Subcutaneous abdominal adipose tissue (tissue), 5 donors: ENCODE measurements at regions not wholly inside any gene's neighbourhood (a gene's known extent, or its start where the extent isn't known, plus 50 kb on each side); places are given as distances from the start of the nearest gene placed in this dataset.

Experiments
- H3K27ac ChIP-seq: one replicate; pipeline ENCODE4 v1.7.0; 2013; ENCODE audit warnings: low read depth, mild to moderate bottlenecking, inconsistent platforms, low read length, moderate library complexity
- H3K27me3 ChIP-seq, 5 donors: one replicate each; pipeline ENCODE4 v1.7.0; 2013; ENCODE audit warnings: low read length in 5 of 5, inconsistent platforms in 1 of 5; ENCODE audit not compliant: control insufficient read depth in 5 of 5, insufficient read depth in 4 of 5
- H3K36me3 ChIP-seq, 5 donors: one replicate each; pipeline ENCODE4 v1.7.0; 2013; ENCODE audit warnings: low read length in 5 of 5; ENCODE audit not compliant: control insufficient read depth in 5 of 5, insufficient read depth in 5 of 5
- H3K4me1 ChIP-seq, 5 donors: one replicate each; pipeline ENCODE4 v1.7.0; 2013; ENCODE audit warnings: low read length in 5 of 5, mild to moderate bottlenecking in 3 of 5, moderate library complexity in 1 of 5; ENCODE audit not compliant: control insufficient read depth in 5 of 5, insufficient read depth in 5 of 5
- H3K4me3 ChIP-seq, 5 donors: one replicate each; pipeline ENCODE4 v1.7.0; 2013; ENCODE audit warnings: low read length in 5 of 5, low read depth in 1 of 5
- H3K9ac ChIP-seq, 5 donors: one replicate each; pipeline ENCODE4 v1.7.0; 2013; ENCODE audit warnings: low read length in 5 of 5, mild to moderate bottlenecking in 4 of 5, moderate library complexity in 3 of 5
- H3K9me3 ChIP-seq, 5 donors: one replicate each; pipeline ENCODE4 v1.7.0; 2013; ENCODE audit warnings: low read length in 5 of 5; ENCODE audit not compliant: control insufficient read depth in 5 of 5
- donor health status: healthy.
- donor health status: healthy.
- donor health status: healthy.
- donor health status: healthy.
- donor health status: healthy.

DNA sequence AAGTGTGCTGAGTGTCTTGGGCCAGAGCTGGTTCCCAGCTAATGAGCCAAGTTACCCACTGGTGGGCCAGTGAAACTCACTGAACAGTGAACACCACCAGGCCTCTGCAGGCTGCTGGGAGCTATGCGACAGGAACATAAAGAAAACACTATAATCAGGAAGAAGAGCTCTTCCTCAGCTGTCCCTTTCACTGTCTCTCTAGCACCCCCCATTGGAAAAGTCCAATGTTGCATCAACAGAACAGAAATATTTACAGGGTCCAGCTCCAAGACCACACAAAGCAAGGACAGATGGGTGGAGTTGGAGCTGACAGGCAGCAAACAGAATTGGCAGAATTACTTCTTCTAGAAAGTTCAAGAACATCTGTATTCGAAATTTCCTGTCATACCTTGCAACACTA, 903.6 kb upstream of the TMEM132C start:
- Histone ChIP-seq H3K9ac (no peak overlapping the region), H3K36me3 (no peaks in the 10 kb centered on the region), H3K27ac (no peak overlapping the region), H3K27me3 (no peaks in the 10 kb centered on the region), H3K4me1 (no peaks in the 10 kb centered on the region), H3K9me3 (peaks cover 0 to 2% (median 0%) of the 10 kb centered on the region in 5 donors), H3K4me3 (no peak overlapping the region)

DNA sequence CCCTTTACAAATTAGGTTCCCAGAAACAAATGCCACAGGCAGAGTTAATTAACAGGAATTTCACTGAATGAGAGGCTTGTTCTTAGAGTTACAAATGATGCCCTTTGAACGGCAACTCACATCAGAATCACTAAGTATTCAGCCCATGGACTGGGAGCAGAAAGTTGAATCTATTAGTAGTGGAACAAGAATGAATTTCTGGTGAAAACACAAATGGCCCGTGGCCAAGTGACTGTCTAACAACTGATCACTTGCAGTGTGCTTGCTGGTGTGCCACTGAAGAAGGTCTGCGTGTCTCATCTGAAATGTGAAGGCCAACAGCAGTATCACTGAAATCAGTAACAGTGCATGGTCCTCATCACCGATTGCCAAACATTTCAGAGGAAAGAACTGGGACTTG, 893.4 kb upstream of the TMEM132C start:
- no peaks in the 10 kb centered on the region for H3K4me1 ChIP-seq
- H3K27me3 ChIP-seq: no peaks in the 10 kb centered on the region

DNA sequence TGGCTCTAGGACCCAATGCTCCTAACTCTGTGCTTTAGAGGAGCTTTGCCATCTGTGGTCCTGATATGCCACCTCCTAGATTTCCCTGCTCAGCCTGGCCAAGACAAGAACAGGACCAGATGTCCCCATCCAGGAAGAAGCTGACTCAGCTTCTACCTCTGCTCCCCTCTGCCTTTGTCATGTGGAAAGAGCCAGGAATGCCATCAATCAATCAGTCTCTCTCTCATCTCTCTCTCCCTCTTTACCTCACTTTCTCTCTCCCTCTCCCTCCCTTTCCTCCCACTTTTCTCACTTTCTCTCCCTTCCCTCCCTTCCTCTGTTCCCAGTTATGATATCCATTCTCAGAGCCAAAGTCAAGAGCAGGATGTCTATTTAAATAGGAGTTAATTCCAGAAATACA, 892.5 kb upstream of the TMEM132C start:
- Histone ChIP-seq H3K27ac (no peak overlapping the region), H3K4me1 (no peaks in the 10 kb centered on the region), H3K9ac (no peak overlapping the region), H3K4me3 (no peak overlapping the region), H3K9me3 (no peaks in the 10 kb centered on the region), H3K36me3 (no peaks in the 10 kb centered on the region), H3K27me3 (no peaks in the 10 kb centered on the region)

More for the DNA sequence above, 893.4 kb upstream of the TMEM132C start:
- Histone ChIP-seq H3K4me3 (no peak overlapping the region), H3K9ac (no peak overlapping the region), H3K36me3 (no peaks in the 10 kb centered on the region), H3K9me3 (peaks cover 0 to 4% (median 0%) of the 10 kb centered on the region in 5 donors), H3K27ac (no peak overlapping the region)

DNA sequence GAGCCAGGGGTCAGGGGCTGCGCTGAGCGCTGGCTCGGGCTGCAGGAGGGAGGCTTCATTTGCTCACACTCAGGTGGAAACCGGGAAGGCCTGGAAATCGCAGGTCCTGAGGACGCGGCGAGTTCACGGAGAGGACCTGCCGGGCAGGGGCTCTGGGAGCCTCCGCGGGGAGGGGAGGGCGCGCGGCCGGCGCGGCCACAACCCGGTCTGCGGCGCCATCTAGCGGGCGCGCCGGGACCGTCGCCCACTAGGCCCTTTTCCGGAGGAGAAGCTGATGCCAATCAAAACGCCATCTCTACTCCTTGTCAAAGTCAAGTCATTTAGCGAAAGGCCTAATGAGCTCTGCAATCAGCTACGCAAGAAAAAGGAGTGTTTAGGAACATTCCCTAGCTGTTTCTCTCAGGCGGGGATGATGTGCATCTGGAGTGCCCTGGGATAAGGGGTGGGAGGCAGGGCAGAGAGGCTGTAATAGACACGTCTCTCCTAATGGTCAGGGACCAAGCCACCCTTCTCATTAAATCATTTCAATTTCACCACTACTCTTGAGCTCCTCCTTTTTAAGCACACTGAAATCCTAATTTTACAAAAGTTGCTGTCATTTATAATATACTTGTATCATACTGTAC, 885.8 kb upstream of the TMEM132C start:
- H3K4me3 ChIP-seq: peak overlapping the region in 2 of 5 donors; percentile 26 to 33
- no peaks in the 10 kb centered on the region for H3K9me3 ChIP-seq
- peaks cover 0 to 2% (median 0%) of the 10 kb centered on the region in 5 donors for H3K27me3 ChIP-seq
- peaks cover 0 to 6% (median 4%) of the 10 kb centered on the region in 5 donors for H3K4me1 ChIP-seq
- H3K36me3 ChIP-seq: no peaks in the 10 kb centered on the region
- no peak overlapping the region for H3K9ac ChIP-seq
- no peak overlapping the region for H3K27ac ChIP-seq

DNA sequence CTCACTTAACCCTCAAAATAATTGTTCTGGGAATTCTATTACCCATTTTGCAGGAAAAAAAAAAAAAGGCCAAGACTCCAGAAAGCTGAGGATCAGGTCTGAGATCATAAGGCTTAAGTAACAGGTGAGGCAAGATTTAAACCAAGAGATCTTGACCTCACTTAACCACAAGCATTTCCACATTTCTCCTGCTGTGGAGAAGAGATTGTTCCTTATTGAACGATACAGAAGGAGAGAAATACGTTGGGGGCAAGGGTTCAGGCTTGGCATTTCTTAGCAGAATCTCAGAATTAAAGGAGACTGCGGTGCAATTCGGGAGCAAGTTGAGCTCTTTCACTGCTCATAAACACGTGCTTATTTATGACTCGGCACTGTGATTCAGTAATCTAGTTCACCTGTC, 885.3 kb upstream of the TMEM132C start:
- Histone ChIP-seq H3K4me3 (no peak overlapping the region), H3K9ac (no peak overlapping the region), H3K27me3 (peaks cover 0 to 2% (median 0%) of the 10 kb centered on the region in 5 donors), H3K27ac (no peak overlapping the region), H3K4me1 (peaks cover 0 to 6% (median 4%) of the 10 kb centered on the region in 5 donors), H3K9me3 (no peaks in the 10 kb centered on the region), H3K36me3 (no peaks in the 10 kb centered on the region)

DNA sequence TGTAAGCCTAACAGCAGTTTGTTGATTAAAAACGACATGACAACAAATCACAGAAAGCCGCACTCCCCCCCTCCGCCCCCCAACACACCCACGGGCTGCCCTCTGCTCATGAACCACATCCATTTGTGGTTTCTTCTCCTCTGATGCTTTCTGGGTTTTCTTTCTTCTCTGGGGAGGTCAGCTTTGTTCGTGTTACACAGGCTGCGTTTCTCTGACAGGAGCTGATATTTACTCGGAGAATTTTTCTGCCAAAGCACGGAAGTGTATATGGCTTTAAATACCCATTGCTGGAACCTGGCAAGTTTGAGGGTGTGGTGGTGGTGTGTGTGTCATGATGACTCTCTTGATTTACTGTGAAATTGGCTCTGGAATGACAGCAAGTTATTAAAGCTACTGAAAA, 883.7 kb upstream of the TMEM132C start:
- Histone ChIP-seq H3K9ac (no peak overlapping the region), H3K27ac (no peak overlapping the region)

DNA sequence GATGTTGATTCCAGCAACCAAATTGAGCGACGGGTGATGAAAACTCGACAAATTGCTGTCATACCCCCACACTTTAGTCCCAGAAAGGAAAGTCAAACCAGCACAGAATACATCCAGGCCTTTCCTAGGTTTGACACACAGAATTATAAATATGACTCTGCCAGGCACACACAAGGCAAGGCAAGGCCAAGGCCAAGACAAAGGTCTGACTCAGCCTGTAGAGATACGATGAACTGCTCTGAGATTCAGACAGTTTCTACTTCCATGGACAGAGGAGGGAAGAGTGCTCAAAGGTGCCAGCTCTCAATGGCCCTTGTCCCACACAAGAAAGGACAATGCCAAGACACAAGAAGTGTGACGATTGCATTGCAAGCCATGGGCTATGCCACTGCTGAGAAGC, 880.2 kb upstream of the TMEM132C start:
- H3K4me1 ChIP-seq: no peaks in the 10 kb centered on the region

More for the DNA sequence above, 883.7 kb upstream of the TMEM132C start:
- no peaks in the 10 kb centered on the region for H3K9me3 ChIP-seq
- peaks cover 0 to 7% (median 0%) of the 10 kb centered on the region in 5 donors for H3K27me3 ChIP-seq
- H3K36me3 ChIP-seq: no peaks in the 10 kb centered on the region
- H3K4me1 ChIP-seq: peaks cover 0 to 6% (median 4%) of the 10 kb centered on the region in 5 donors
- H3K4me3 ChIP-seq: no peak overlapping the region

DNA sequence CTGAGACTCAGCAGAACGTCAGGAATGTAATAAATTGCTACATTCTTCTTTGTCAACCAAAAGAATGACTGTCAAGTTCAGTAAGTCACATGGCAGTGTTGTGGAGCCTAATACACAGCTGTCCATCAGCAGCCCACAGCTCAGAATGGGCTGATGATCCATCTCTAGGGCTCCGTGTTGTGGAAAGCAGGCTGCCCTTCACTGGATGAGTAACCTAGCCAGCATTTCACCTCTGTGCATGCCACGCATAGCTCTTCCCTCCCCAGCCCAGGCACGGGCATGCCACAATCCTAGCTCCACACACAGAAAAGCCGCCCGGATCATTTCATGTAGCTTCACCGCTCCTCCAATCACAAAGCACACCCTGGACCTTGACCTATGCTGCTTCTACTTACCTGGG, 878.0 kb upstream of the TMEM132C start:
- Histone ChIP-seq H3K9ac (no peak overlapping the region), H3K27me3 (peaks cover 3 to 8% (median 4%) of the 10 kb centered on the region in 5 donors), H3K4me3 (no peak overlapping the region), H3K4me1 (no peaks in the 10 kb centered on the region), H3K27ac (no peak overlapping the region), H3K9me3 (no peaks in the 10 kb centered on the region), H3K36me3 (no peaks in the 10 kb centered on the region)

More for the DNA sequence above, 880.2 kb upstream of the TMEM132C start:
- H3K9me3 ChIP-seq: no peaks in the 10 kb centered on the region
- no peak overlapping the region for H3K9ac ChIP-seq
- H3K27ac ChIP-seq: no peak overlapping the region
- H3K27me3 ChIP-seq: peaks cover 0 to 8% (median 4%) of the 10 kb centered on the region in 5 donors
- H3K36me3 ChIP-seq: no peaks in the 10 kb centered on the region
- H3K4me3 ChIP-seq: no peak overlapping the region

DNA sequence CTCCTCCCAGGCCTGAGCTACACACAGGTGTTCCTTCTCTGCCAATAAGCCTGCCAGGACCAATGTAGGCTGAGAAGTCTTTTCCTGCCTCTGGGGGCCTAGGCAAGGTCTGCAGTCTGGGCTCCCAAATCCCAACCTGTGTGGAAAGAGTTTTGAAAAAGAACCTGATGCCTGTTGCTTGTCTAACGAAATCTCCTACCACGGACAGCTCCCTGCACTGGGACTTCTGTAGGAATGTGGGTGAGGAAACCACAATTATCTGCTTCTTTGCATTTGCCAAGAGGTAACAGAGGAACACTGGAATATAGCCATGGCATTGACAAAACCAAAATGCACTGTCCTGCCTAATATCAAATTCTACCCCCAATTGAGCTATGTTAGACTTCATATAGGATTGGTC, 877.0 kb upstream of the TMEM132C start:
- peaks cover 3 to 8% (median 4%) of the 10 kb centered on the region in 5 donors for H3K27me3 ChIP-seq
- H3K4me3 ChIP-seq: no peak overlapping the region
- H3K4me1 ChIP-seq: no peaks in the 10 kb centered on the region
- H3K27ac ChIP-seq: no peak overlapping the region
- H3K36me3 ChIP-seq: no peaks in the 10 kb centered on the region
- no peaks in the 10 kb centered on the region for H3K9me3 ChIP-seq
- H3K9ac ChIP-seq: no peak overlapping the region

DNA sequence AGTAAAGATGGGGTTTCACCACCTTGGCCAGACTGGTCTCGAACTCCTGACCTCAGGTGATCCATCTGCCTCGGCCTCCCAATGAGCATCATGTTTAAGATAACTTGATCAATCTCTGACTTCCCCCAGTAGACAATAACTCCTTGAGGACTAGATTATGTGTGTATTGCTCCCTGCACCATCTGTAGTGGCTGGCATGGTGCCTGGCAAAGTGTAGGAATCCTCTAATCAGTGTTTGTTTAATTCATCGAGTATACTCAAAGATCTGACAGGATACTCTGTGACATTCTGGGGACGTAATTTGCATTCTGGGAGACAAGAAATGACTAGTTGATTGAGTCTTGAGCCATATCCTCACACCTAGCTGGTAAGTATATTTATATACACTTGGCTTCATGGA, 873.5 kb upstream of the TMEM132C start:
- no peaks in the 10 kb centered on the region for H3K36me3 ChIP-seq
- no peak overlapping the region for H3K27ac ChIP-seq
- H3K27me3 ChIP-seq: peaks cover 3 to 12% (median 4%) of the 10 kb centered on the region in 5 donors
- H3K9ac ChIP-seq: no peak overlapping the region
- no peaks in the 10 kb centered on the region for H3K9me3 ChIP-seq
- H3K4me1 ChIP-seq: no peaks in the 10 kb centered on the region
- H3K4me3 ChIP-seq: no peak overlapping the region
